ENCODE measurements at regions not wholly inside any gene's neighbourhood (a gene's known extent, or its start where the extent isn't known, plus 50 kb on each side); places are given as distances from the start of the nearest gene placed in this dataset.

DNA sequence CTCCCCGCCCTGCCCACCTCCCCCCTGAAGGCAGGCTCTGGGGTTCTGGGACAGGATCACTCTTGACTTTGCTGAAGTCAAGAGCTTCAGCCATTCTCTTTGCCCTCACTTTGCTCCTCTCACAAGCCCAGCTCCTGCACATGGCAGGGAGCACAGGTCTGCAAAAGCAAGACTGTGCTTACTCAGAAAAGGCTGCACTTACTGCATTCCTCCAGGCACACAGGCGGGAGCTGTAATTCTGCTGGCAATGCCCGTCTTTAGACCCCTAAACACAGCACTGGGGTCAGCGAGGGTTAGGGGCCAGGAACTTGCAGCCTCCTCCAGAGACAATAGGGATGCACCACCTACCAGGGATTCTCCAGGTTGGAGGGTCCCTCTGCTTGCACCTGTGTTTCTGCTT is 523.7 kb downstream of the TCERG1L start:
- TF ChIP-seq, protein P1, sequence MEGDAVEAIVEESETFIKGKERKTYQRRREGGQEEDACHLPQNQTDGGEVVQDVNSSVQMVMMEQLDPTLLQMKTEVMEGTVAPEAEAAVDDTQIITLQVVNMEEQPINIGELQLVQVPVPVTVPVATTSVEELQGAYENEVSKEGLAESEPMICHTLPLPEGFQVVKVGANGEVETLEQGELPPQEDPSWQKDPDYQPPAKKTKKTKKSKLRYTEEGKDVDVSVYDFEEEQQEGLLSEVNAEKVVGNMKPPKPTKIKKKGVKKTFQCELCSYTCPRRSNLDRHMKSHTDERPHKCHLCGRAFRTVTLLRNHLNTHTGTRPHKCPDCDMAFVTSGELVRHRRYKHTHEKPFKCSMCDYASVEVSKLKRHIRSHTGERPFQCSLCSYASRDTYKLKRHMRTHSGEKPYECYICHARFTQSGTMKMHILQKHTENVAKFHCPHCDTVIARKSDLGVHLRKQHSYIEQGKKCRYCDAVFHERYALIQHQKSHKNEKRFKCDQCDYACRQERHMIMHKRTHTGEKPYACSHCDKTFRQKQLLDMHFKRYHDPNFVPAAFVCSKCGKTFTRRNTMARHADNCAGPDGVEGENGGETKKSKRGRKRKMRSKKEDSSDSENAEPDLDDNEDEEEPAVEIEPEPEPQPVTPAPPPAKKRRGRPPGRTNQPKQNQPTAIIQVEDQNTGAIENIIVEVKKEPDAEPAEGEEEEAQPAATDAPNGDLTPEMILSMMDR (IDR thresholded peaks at IDR 0.05; ENCODE audit: insufficient read depth, low read length): no peak
- TF ChIP-seq POLR2AphosphoS5 (IDR thresholded peaks at IDR 0.05; ENCODE audit: low read depth): no peak
